WTC11 (cell line): ENCODE measurements at regions not wholly inside any gene's neighbourhood (a gene's known extent, or its start where the extent isn't known, plus 50 kb on each side); places are given as distances from the start of the nearest gene placed in this dataset.

ENCODE experiments used
- ATAC-seq: fragments of 200-7000 bp; cut with Tn5 transposase; 2 replicates; pipeline ENCODE4 v1.10.0; 2021; ENCODE audit warnings: mild to moderate bottlenecking, moderate library complexity
- CTCF ChIA-PET: fragments of 300-600 bp; sonication (Branson Sonifier 250); formaldehyde crosslinking; loops from one replicate; lab custom pipeline; 2021; ENCODE audit warnings: antibody characterized with exemption; lab: Charles Lee
- POLR2A ChIA-PET: fragments of 350-600 bp; sonication (Branson Sonifier 250); formaldehyde crosslinking; loops from one replicate; lab custom pipeline; 2021; ENCODE audit warnings: antibody characterized with exemption; lab: Charles Lee
- DNase-seq: peaks from one replicate; pipeline ENCODE4 v3.0.0; 2021; ENCODE audit warnings: low spot score
- H3K27ac Mint-ChIP-seq: 2 replicates; pipeline ENCODE4 v1.8.0; 2021; ENCODE audit warnings: mixed read lengths
- H3K27me3 Mint-ChIP-seq: 2 replicates; pipeline ENCODE4 v1.8.0; 2021; ENCODE audit warnings: low read depth, mild to moderate bottlenecking, moderate library complexity, mixed read lengths
- H3K36me3 Mint-ChIP-seq: 2 replicates; pipeline ENCODE4 v1.8.0; 2021; ENCODE audit warnings: mixed read lengths
- H3K4me1 Mint-ChIP-seq: 2 replicates; pipeline ENCODE4 v1.8.0; 2022; ENCODE audit warnings: mixed read lengths
- H3K4me3 Mint-ChIP-seq: 2 replicates; pipeline ENCODE4 v1.8.0; 2021; ENCODE audit warnings: mild to moderate bottlenecking, moderate library complexity, mixed read lengths
- H3K9me3 Mint-ChIP-seq: 2 replicates; pipeline ENCODE4 v1.8.0; 2021; ENCODE audit warnings: mixed read lengths
- CBFB ChIP-seq: sonication (generic); formaldehyde crosslinking; IDR thresholded peaks from 2 replicates; pipeline ENCODE4 v1.8.1; 2022; ENCODE audit warnings: mild to moderate bottlenecking, low read depth, missing genetic modification reagents
- CREB1 ChIP-seq: sonication (generic); formaldehyde crosslinking; IDR thresholded peaks from 2 replicates; pipeline ENCODE4 v1.8.0; 2023; ENCODE audit warnings: mild to moderate bottlenecking, missing genetic modification reagents
- E2F1 ChIP-seq: sonication (generic); formaldehyde crosslinking; IDR thresholded peaks from 2 replicates; pipeline ENCODE4 v1.8.0; 2022; ENCODE audit warnings: mild to moderate bottlenecking, missing genetic modification reagents
- GABPB1 ChIP-seq: sonication (generic); formaldehyde crosslinking; IDR thresholded peaks from 2 replicates; pipeline ENCODE4 v1.8.1; 2023; ENCODE audit warnings: mild to moderate bottlenecking, missing genetic modification reagents
- IRF2 ChIP-seq: sonication (generic); formaldehyde crosslinking; IDR thresholded peaks from 2 replicates; pipeline ENCODE4 v1.8.0; 2022; ENCODE audit warnings: low read depth, missing genetic modification reagents, borderline replicate concordance
- MYBL2 ChIP-seq: sonication (generic); formaldehyde crosslinking; IDR thresholded peaks from 2 replicates; pipeline ENCODE4 v1.8.1; 2023; ENCODE audit warnings: mild to moderate bottlenecking, moderate library complexity, missing genetic modification reagents
- NFATC4 ChIP-seq: fragments of 250-450 bp; sonication (Bioruptor Pico); IDR thresholded peaks from 2 replicates; pipeline ENCODE4 v1.9.0; 2021; ENCODE audit warnings: mild to moderate bottlenecking
- OVOL2 ChIP-seq: fragments of 250-450 bp; sonication (Bioruptor Pico); IDR thresholded peaks from 2 replicates; pipeline ENCODE4 v1.9.0; 2021; ENCODE audit warnings: mild to moderate bottlenecking, borderline replicate concordance
- SMAD3 ChIP-seq: sonication (generic); formaldehyde crosslinking; IDR thresholded peaks from 2 replicates; pipeline ENCODE4 v1.8.0; 2022; ENCODE audit warnings: missing genetic modification reagents, mild to moderate bottlenecking, borderline replicate concordance
- SOX15 ChIP-seq: fragments of 250-450 bp; sonication (Bioruptor Pico); IDR thresholded peaks from 2 replicates; pipeline ENCODE4 v1.9.0; 2021; ENCODE audit warnings: mild to moderate bottlenecking
- TEAD4 ChIP-seq: sonication (generic); formaldehyde crosslinking; IDR thresholded peaks from 2 replicates; pipeline ENCODE4 v1.8.0; 2022; ENCODE audit warnings: mild to moderate bottlenecking, missing genetic modification reagents
- ZBTB21 ChIP-seq: sonication (generic); formaldehyde crosslinking; IDR thresholded peaks from 2 replicates; pipeline ENCODE4 v1.8.1; 2023; ENCODE audit warnings: mild to moderate bottlenecking, missing genetic modification reagents, borderline replicate concordance
- ZNF281 ChIP-seq: sonication (generic); formaldehyde crosslinking; IDR thresholded peaks from 2 replicates; pipeline ENCODE4 v1.8.0; 2023; ENCODE audit warnings: mild to moderate bottlenecking, missing genetic modification reagents
- ZNF423 ChIP-seq: fragments of 250-450 bp; sonication (Bioruptor Pico); IDR thresholded peaks from 2 replicates; pipeline ENCODE4 v2.1.2; 2022; ENCODE audit warnings: mild to moderate bottlenecking, moderate library complexity
- TF ChIP-seq, protein P1 (sequence below): fragments of 250-450 bp; sonication (Bioruptor Pico); IDR thresholded peaks from 2 replicates; pipeline ENCODE4 v1.9.0; 2021; ENCODE audit warnings: moderate library complexity, mild to moderate bottlenecking, inconsistent platforms, borderline replicate concordance
- TF ChIP-seq, protein P2 (sequence below): sonication (generic); formaldehyde crosslinking; IDR thresholded peaks from 2 replicates; pipeline ENCODE4 v1.8.1; 2023; ENCODE audit warnings: mild to moderate bottlenecking, missing genetic modification reagents, borderline replicate concordance
- TF ChIP-seq, protein P3 (sequence below): sonication (generic); formaldehyde crosslinking; IDR thresholded peaks from 2 replicates; pipeline ENCODE4 v1.8.0; 2022; ENCODE audit warnings: mild to moderate bottlenecking, missing genetic modification reagents
- TF ChIP-seq, protein P4 (sequence below): sonication (generic); formaldehyde crosslinking; conservative IDR thresholded peaks from 2 replicates; pipeline ENCODE4 v1.8.1; 2022; ENCODE audit warnings: mild to moderate bottlenecking, missing genetic modification reagents
- TF ChIP-seq, protein P5 (sequence below): sonication (generic); formaldehyde crosslinking; IDR thresholded peaks from 2 replicates; pipeline ENCODE4 v1.8.1; 2022; ENCODE audit warnings: low read depth, missing genetic modification reagents, borderline replicate concordance
- TF ChIP-seq, protein P6 (sequence below): sonication (generic); formaldehyde crosslinking; IDR thresholded peaks from 2 replicates; pipeline ENCODE4 v1.8.0; 2022; ENCODE audit warnings: mild to moderate bottlenecking, missing genetic modification reagents

DNA sequence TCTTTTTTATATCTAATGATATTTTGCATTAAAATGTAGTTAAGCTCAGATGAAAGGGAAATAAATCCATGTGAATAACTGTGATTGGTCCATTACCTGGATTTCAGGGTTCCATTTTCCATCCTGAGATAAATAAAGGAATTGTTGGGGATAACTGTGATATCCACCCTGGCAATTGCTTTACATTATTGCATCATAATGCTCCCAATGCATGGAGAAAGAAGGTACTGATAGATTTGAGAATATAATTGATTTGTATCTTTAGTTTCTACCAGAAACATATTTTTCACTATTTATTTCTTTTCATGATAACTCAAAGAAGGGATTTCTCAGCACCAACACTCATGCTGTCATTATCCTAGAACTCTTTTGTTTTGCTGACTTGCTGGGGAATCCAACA lies 102.0 kb upstream of the KCNQ5 start (continued):
- TF ChIP-seq MYBL2 (no peak), IRF2 (CRISPR knock-in tag) (no peak)

GRCh38 chr6:72521684-72522083 lies 100.2 kb upstream of the KCNQ5 start:
- Mint-ChIP-seq H3K4me3 (no peak overlapping the region), H3K27ac (no peak overlapping the region), H3K4me1 (no peaks in the 10 kb centered on the region), H3K27me3 (no peaks in the 10 kb centered on the region), H3K36me3 (no peaks in the 10 kb centered on the region), H3K9me3 (no peaks in the 10 kb centered on the region)
- ChIA-PET CTCF (interaction anchor here (1.4 to 2.2 kb wide), 2 partner anchors 33 to 95 kb away, joined by 10 read pairs; no protein-coding TSS in a partner anchor), POLR2A (no interaction called here)
- ATAC-seq (no peak), DNase-seq (no peak)
- TF ChIP-seq, protein P1, sequence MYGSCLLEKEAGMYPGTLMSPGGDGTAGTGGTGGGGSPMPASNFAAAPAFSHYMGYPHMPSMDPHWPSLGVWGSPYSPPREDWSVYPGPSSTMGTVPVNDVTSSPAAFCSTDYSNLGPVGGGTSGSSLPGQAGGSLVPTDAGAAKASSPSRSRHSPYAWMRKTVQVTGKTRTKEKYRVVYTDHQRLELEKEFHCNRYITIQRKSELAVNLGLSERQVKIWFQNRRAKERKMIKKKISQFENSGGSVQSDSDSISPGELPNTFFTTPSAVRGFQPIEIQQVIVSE (CRISPR knock-in tag), result no peak
- TF ChIP-seq, protein P2, sequence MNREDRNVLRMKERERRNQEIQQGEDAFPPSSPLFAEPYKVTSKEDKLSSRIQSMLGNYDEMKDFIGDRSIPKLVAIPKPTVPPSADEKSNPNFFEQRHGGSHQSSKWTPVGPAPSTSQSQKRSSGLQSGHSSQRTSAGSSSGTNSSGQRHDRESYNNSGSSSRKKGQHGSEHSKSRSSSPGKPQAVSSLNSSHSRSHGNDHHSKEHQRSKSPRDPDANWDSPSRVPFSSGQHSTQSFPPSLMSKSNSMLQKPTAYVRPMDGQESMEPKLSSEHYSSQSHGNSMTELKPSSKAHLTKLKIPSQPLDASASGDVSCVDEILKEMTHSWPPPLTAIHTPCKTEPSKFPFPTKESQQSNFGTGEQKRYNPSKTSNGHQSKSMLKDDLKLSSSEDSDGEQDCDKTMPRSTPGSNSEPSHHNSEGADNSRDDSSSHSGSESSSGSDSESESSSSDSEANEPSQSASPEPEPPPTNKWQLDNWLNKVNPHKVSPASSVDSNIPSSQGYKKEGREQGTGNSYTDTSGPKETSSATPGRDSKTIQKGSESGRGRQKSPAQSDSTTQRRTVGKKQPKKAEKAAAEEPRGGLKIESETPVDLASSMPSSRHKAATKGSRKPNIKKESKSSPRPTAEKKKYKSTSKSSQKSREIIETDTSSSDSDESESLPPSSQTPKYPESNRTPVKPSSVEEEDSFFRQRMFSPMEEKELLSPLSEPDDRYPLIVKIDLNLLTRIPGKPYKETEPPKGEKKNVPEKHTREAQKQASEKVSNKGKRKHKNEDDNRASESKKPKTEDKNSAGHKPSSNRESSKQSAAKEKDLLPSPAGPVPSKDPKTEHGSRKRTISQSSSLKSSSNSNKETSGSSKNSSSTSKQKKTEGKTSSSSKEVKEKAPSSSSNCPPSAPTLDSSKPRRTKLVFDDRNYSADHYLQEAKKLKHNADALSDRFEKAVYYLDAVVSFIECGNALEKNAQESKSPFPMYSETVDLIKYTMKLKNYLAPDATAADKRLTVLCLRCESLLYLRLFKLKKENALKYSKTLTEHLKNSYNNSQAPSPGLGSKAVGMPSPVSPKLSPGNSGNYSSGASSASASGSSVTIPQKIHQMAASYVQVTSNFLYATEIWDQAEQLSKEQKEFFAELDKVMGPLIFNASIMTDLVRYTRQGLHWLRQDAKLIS (CRISPR knock-in tag), result no peak
- TF ChIP-seq OVOL2 (CRISPR knock-in tag), result no peak
- no peak for TF ChIP-seq TEAD4
- no peak for TF ChIP-seq CBFB (CRISPR knock-in tag)
- TF ChIP-seq ZNF281 (CRISPR knock-in tag), result no peak
- no peak for TF ChIP-seq CREB1
- no peak for TF ChIP-seq ZNF423 (CRISPR knock-in tag)
- TF ChIP-seq, protein P3, sequence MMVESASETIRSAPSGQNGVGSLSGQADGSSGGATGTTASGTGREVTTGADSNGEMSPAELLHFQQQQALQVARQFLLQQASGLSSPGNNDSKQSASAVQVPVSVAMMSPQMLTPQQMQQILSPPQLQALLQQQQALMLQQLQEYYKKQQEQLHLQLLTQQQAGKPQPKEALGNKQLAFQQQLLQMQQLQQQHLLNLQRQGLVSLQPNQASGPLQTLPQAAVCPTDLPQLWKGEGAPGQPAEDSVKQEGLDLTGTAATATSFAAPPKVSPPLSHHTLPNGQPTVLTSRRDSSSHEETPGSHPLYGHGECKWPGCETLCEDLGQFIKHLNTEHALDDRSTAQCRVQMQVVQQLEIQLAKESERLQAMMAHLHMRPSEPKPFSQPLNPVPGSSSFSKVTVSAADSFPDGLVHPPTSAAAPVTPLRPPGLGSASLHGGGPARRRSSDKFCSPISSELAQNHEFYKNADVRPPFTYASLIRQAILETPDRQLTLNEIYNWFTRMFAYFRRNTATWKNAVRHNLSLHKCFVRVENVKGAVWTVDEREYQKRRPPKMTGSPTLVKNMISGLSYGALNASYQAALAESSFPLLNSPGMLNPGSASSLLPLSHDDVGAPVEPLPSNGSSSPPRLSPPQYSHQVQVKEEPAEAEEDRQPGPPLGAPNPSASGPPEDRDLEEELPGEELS (CRISPR knock-in tag), result no peak
- TF ChIP-seq SOX15 (CRISPR knock-in tag), result no peak
- TF ChIP-seq, protein P4, sequence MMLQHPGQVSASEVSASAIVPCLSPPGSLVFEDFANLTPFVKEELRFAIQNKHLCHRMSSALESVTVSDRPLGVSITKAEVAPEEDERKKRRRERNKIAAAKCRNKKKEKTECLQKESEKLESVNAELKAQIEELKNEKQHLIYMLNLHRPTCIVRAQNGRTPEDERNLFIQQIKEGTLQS (CRISPR knock-in tag), result no peak
- TF ChIP-seq NFATC4 (CRISPR knock-in tag), result no peak

- Mint-ChIP-seq H3K27ac (no peak overlapping the region; the same call in 1 of the 2 replicates), H3K36me3 (no peaks in the 10 kb centered on the region), H3K9me3 (no peaks in the 10 kb centered on the region), H3K4me3 (no peak overlapping the region), H3K4me1 (no peaks in the 10 kb centered on the region), H3K27me3 (no peaks in the 10 kb centered on the region)
- DNase-seq, result peak; percentile 66
- ChIA-PET POLR2A (interaction anchor here (0.6 kb wide), 1 partner anchor 285 kb away, joined by 3 read pairs; no protein-coding TSS in a partner anchor), CTCF (interaction anchor here (0.5 to 2.3 kb wide), 21 partner anchors 9 to 612 kb away, joined by 3 to 28 read pairs (median 4); no protein-coding TSS in a partner anchor)
- peak; percentile 100 for ATAC-seq
- TF ChIP-seq, protein P5, sequence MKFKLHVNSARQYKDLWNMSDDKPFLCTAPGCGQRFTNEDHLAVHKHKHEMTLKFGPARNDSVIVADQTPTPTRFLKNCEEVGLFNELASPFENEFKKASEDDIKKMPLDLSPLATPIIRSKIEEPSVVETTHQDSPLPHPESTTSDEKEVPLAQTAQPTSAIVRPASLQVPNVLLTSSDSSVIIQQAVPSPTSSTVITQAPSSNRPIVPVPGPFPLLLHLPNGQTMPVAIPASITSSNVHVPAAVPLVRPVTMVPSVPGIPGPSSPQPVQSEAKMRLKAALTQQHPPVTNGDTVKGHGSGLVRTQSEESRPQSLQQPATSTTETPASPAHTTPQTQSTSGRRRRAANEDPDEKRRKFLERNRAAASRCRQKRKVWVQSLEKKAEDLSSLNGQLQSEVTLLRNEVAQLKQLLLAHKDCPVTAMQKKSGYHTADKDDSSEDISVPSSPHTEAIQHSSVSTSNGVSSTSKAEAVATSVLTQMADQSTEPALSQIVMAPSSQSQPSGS (CRISPR knock-in tag), result no peak
- TF ChIP-seq GABPB1 (CRISPR knock-in tag), result no peak
- no peak for TF ChIP-seq E2F1 (CRISPR knock-in tag)
- no peak for TF ChIP-seq ZBTB21 (CRISPR knock-in tag)
- 0 out of 2 replicates have a peak, but pooled peaks have one; percentile 47 for TF ChIP-seq SMAD3
- TF ChIP-seq, protein P6, sequence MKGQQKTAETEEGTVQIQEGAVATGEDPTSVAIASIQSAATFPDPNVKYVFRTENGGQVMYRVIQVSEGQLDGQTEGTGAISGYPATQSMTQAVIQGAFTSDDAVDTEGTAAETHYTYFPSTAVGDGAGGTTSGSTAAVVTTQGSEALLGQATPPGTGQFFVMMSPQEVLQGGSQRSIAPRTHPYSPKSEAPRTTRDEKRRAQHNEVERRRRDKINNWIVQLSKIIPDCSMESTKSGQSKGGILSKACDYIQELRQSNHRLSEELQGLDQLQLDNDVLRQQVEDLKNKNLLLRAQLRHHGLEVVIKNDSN (CRISPR knock-in tag), result no peak
These were observed 99.1 kb upstream of the KCNQ5 start for GRCh38 chr6:72522735-72523141.
